Stomach (tissue), 8 donors: ENCODE measurements at regions not wholly inside any gene's neighbourhood (a gene's known extent, or its start where the extent isn't known, plus 50 kb on each side); places are given as distances from the start of the nearest gene placed in this dataset.

Source experiments
- DNase-seq, 2 donors: peaks; one replicate each; pipeline versions ENCODE4 v3.0.0 to v3.0.0-alpha.2; 2013 to 2019
- H3K27ac ChIP-seq, 5 donors: fragments of 200-600 bp in 4 of 5; sonication (generic) in 4 of 5; one replicate each; pipeline ENCODE4 v1.5.1; 2013 to 2019; ENCODE audit warnings: mild to moderate bottlenecking in 1 of 5, moderate library complexity in 1 of 5
- H3K27me3 ChIP-seq, 3 donors: fragments of 200-600 bp; sonication (generic); one replicate each; pipeline ENCODE4 v1.5.1; 2017 to 2019; ENCODE audit warnings: mixed run types in 1 of 3
- H3K36me3 ChIP-seq, 4 donors: fragments of 200-600 bp; sonication (generic); 1 replicate in 3 of 4; 2 replicates in 1 of 4; pipeline ENCODE4 v1.5.1; 2016 to 2019
- H3K4me1 ChIP-seq, 4 donors: fragments of 200-600 bp; sonication (generic); one replicate each; pipeline ENCODE4 v1.5.1; 2016 to 2019
- H3K4me3 ChIP-seq, 4 donors: fragments of 200-600 bp; sonication (generic) in 3 of 4; one replicate each; pipeline ENCODE4 v1.5.1; 2016 to 2019; ENCODE audit warnings: mild to moderate bottlenecking in 1 of 4
- H3K9me3 ChIP-seq, 4 donors: fragments of 200-600 bp; sonication (generic); one replicate each; pipeline ENCODE4 v1.5.1; 2016 to 2019
- CTCF ChIP-seq, 7 experiments: fragments of 450-650 bp in 4 of 7; fragments of 200-600 bp in 3 of 7; sonication (generic) in 3 of 7; IDR thresholded peaks; one replicate each; pipeline ENCODE4 v1.5.1; 2016 to 2019; ENCODE audit warnings: antibody characterized with exemption in 7 of 7, control low read depth in 2 of 7, mild to moderate bottlenecking in 1 of 7
- EP300 ChIP-seq: sonication (generic); formaldehyde crosslinking; IDR thresholded peaks from one replicate; pipeline ENCODE4 v1.6.1; 2017; ENCODE audit warnings: antibody characterized with exemption
- POLR2A ChIP-seq, 4 donors: fragments of 450-650 bp; IDR thresholded peaks; one replicate each; pipeline ENCODE4 v1.6.1; 2016; ENCODE audit warnings: antibody characterized with exemption in 4 of 4, control low read depth in 2 of 4, mild to moderate bottlenecking in 1 of 4, moderate library complexity in 1 of 4
- POLR2AphosphoS5 ChIP-seq, 3 donors: sonication (generic); formaldehyde crosslinking; IDR thresholded peaks; one replicate each; pipeline ENCODE4 v1.6.1; 2016; ENCODE audit warnings: antibody characterized with exemption in 3 of 3
- WGBS, 5 donors: extraction: QIAGEN DNeasy Blood & Tissue Kit in 3 of 5; methylation state at CpG; one replicate each; pipeline versions ENCODE4 v1.1.5 to v1.1.7; 2013 to 2018; 5-methylcytosine and 5-hydroxymethylcytosine counted together
- intact Hi-C: fragments of 100-400 bp; cut with DNase I; formaldehyde crosslinking; loops from one replicate; pipeline ENCODE4 v1.15.1; 2023; ENCODE audit warnings: low total_unique reads
- donor health status: healthy with polysubstance abuse.
- donor health status: Bipolar disorder and iron deficiency.
- donor health status: healthy.

- no peak for TF ChIP-seq POLR2AphosphoS5 (IDR thresholded peaks at IDR 0.05)
- no peak for TF ChIP-seq POLR2A (IDR thresholded peaks at IDR 0.05)
- TF ChIP-seq EP300: no peak
- TF ChIP-seq CTCF (IDR thresholded peaks at IDR 0.05): no peak
- H3K36me3 ChIP-seq: no peaks in the 10 kb centered on the region
- intact Hi-C loops: no loop called here
- DNase-seq: no peak
- peaks cover 0 to 8% (median 0%) of the 10 kb centered on the region in 4 donors for H3K4me1 ChIP-seq
- H3K27ac ChIP-seq: no peak overlapping the region
- H3K4me3 ChIP-seq: no peak overlapping the region
- 84 to 90% (median 88%) methylated on average over 3 of the region's 3 CpGs for WGBS, 5 donors
- no peaks in the 10 kb centered on the region for H3K9me3 ChIP-seq
- no peaks in the 10 kb centered on the region for H3K27me3 ChIP-seq
These were observed 358.7 kb downstream of the TGFB2 start for GRCh38 chr1:218703836-218704235.

- Histone ChIP-seq H3K27me3 (no peaks in the 10 kb centered on the region), H3K36me3 (no peaks in the 10 kb centered on the region), H3K27ac (peak overlapping the region in 2 of 5 donors; percentile 8 to 41), H3K4me3 (no peak overlapping the region), H3K4me1 (peaks cover 0 to 8% (median 0%) of the 10 kb centered on the region in 4 donors), H3K9me3 (no peaks in the 10 kb centered on the region)
- WGBS, 5 donors: 90 to 96% (median 94%) methylated on average over 2 of the region's 2 CpGs
- intact Hi-C loops: no loop called here
- no peak for TF ChIP-seq POLR2AphosphoS5 (IDR thresholded peaks at IDR 0.05)
- no peak for TF ChIP-seq POLR2A (IDR thresholded peaks at IDR 0.05)
- TF ChIP-seq CTCF (IDR thresholded peaks at IDR 0.05): no peak
- DNase-seq: no peak
These were observed 360.3 kb downstream of the TGFB2 start for GRCh38 chr1:218705391-218705790.

- DNase-seq: no peak
- intact Hi-C loops: no loop called here
- TF ChIP-seq POLR2AphosphoS5 (IDR thresholded peaks at IDR 0.05): peak in 1 of 3 donors; percentile 29
- TF ChIP-seq CTCF (IDR thresholded peaks at IDR 0.05): no peak
- TF ChIP-seq EP300: no peak
- TF ChIP-seq POLR2A (IDR thresholded peaks at IDR 0.05): no peak
- Histone ChIP-seq H3K9me3 (no peaks in the 10 kb centered on the region), H3K27me3 (no peaks in the 10 kb centered on the region), H3K4me1 (peaks cover 0 to 8% (median 0%) of the 10 kb centered on the region in 4 donors), H3K4me3 (no peak overlapping the region), H3K27ac (peak overlapping the region in 2 of 5 donors; percentile 0 to 41), H3K36me3 (no peaks in the 10 kb centered on the region)
- WGBS, 5 donors: 26 to 45% (median 42%) methylated on average over 7 of the region's 7 CpGs
These were observed 361.1 kb downstream of the TGFB2 start for GRCh38 chr1:218705911-218706893.

GRCh38 chr1:218711001-218711400 lies 365.9 kb downstream of the TGFB2 start:
- 60 to 79% (median 71%) methylated on average over 1 of the region's 1 CpG for WGBS, 5 donors
- TF ChIP-seq POLR2A (IDR thresholded peaks at IDR 0.05) (no peak), CTCF (IDR thresholded peaks at IDR 0.05) (no peak), EP300 (no peak), POLR2AphosphoS5 (IDR thresholded peaks at IDR 0.05) (no peak)
- peaks cover 0 to 6% (median 0%) of the 10 kb centered on the region in 4 donors for H3K4me1 ChIP-seq

More at GRCh38 chr1:218711001-218711400, 365.9 kb downstream of the TGFB2 start:
- H3K27me3 ChIP-seq: no peaks in the 10 kb centered on the region
- H3K9me3 ChIP-seq: no peaks in the 10 kb centered on the region
- no peak overlapping the region for H3K4me3 ChIP-seq
- H3K36me3 ChIP-seq: no peaks in the 10 kb centered on the region
- no peak overlapping the region for H3K27ac ChIP-seq
- no peak for DNase-seq
- intact Hi-C loops: no loop called here
